22Rv1 (cell line): ENCODE measurements at regions not wholly inside any gene's neighbourhood (a gene's known extent, or its start where the extent isn't known, plus 50 kb on each side); places are given as distances from the start of the nearest gene placed in this dataset.

Experiments used
- H3K27ac ChIP-seq: fragments of 450-650 bp; 2 replicates; pipeline ENCODE4 v1.5.1; 2017
- CTCF ChIP-seq: fragments of 450-650 bp; IDR thresholded peaks from 2 replicates; pipeline ENCODE4 v1.5.1; 2017; ENCODE audit warnings: mild to moderate bottlenecking
- ZFX ChIP-seq: fragments of 450-650 bp; IDR thresholded peaks from 2 replicates; pipeline ENCODE4 v1.6.1; 2017; ENCODE audit warnings: antibody characterized with exemption, borderline replicate concordance

- no peak overlapping the region for H3K27ac ChIP-seq
- no peak for TF ChIP-seq CTCF
- no peak for TF ChIP-seq ZFX
Observed at GRCh38 chr18:10377956-10378355, 76.5 kb upstream of the APCDD1 start.

- TF ChIP-seq ZFX (no peak), CTCF (no peak)
- H3K27ac ChIP-seq = no peak overlapping the region
Observed at GRCh38 chr18:10378688-10379420, 75.6 kb upstream of the APCDD1 start.

- H3K27ac ChIP-seq = no peak overlapping the region
- TF ChIP-seq ZFX (no peak), CTCF (no peak)
Observed at GRCh38 chr18:10379522-10379921, 74.9 kb upstream of the APCDD1 start.

GRCh38 chr18:10381516-10381915, 72.9 kb upstream of the APCDD1 start:
- no peak overlapping the region for H3K27ac ChIP-seq
- TF ChIP-seq CTCF = no peak
- TF ChIP-seq ZFX = no peak

GRCh38 chr18:10381951-10382350, 72.5 kb upstream of the APCDD1 start:
- H3K27ac ChIP-seq = no peak overlapping the region
- TF ChIP-seq CTCF (no peak), ZFX (no peak)

GRCh38 chr18:10386049-10386448, 68.4 kb upstream of the APCDD1 start:
- TF ChIP-seq ZFX (no peak), CTCF (no peak)
- H3K27ac ChIP-seq = no peak overlapping the region

- TF ChIP-seq CTCF (no peak), ZFX (no peak)
- no peak overlapping the region for H3K27ac ChIP-seq
Observed at GRCh38 chr18:10386956-10387355, 67.5 kb upstream of the APCDD1 start.
